Caco-2 (cell line): ENCODE measurements at regions not wholly inside any gene's neighbourhood (a gene's known extent, or its start where the extent isn't known, plus 50 kb on each side); places are given as distances from the start of the nearest gene placed in this dataset.

Source experiments
- BruUV-seq: library from RNA; stranded (reverse); fragments of 400-500 nt; replicated peaks from 2 replicates; lab custom pipeline; 2021; lab: Mats Ljungman, UMichigan
- CTCF ChIA-PET: fragments of 300-600 bp; sonication (Branson Sonifier 250); formaldehyde crosslinking; loops from one replicate; lab custom pipeline; 2022; ENCODE audit warnings: antibody characterized with exemption; lab: Charles Lee
- POLR2A ChIA-PET: fragments of 300-600 bp; sonication (Branson Sonifier 250); formaldehyde crosslinking; loops from one replicate; lab custom pipeline; 2022; ENCODE audit warnings: antibody characterized with exemption; lab: Charles Lee
- DNase-seq, 2 experiments: peaks; one replicate each; pipeline versions ENCODE4 v3.0.0 to v3.0.0-alpha.2; 2020 to 2022
- H3K27me3 ChIP-seq: replicated peaks from 2 replicates; pipeline ENCODE4 v1.6.0; 2011; ENCODE audit warnings: low read length; ENCODE audit not compliant: control insufficient read depth, insufficient read depth
- H3K36me3 ChIP-seq: 2 replicates; pipeline ENCODE4 v1.5.1; 2011; ENCODE audit warnings: low read length; ENCODE audit not compliant: control insufficient read depth, insufficient read depth
- H3K4me1 ChIP-seq: fragments of 250-450 bp; sonication (Bioruptor Pico); 2 replicates; pipeline ENCODE4 v1.5.1; 2020; ENCODE audit warnings: mild to moderate bottlenecking
- H3K4me3 ChIP-seq: 2 replicates; pipeline ENCODE4 v1.5.1; 2011; ENCODE audit warnings: low read depth, mild to moderate bottlenecking, control low read depth, low read length
- H3K9me3 ChIP-seq: fragments of 250-450 bp; sonication (Bioruptor Pico); 2 replicates; pipeline ENCODE4 v1.5.1; 2020; ENCODE audit warnings: mild to moderate bottlenecking, moderate library complexity
- H3K27ac Mint-ChIP-seq: one replicate; pipeline ENCODE4 v1.8.0; 2022; ENCODE audit warnings: mixed read lengths; ENCODE audit not compliant: unreplicated experiment
- H3K27me3 Mint-ChIP-seq: one replicate; pipeline ENCODE4 v1.8.0; 2022; ENCODE audit warnings: mixed read lengths; ENCODE audit not compliant: insufficient read depth, unreplicated experiment
- H3K36me3 Mint-ChIP-seq: one replicate; pipeline ENCODE4 v1.8.0; 2022; ENCODE audit warnings: mild to moderate bottlenecking, mixed read lengths; ENCODE audit not compliant: insufficient read depth, unreplicated experiment
- H3K4me1 Mint-ChIP-seq: one replicate; pipeline ENCODE4 v1.8.0; 2022; ENCODE audit warnings: low read depth, mixed read lengths; ENCODE audit not compliant: unreplicated experiment
- H3K4me3 Mint-ChIP-seq: one replicate; pipeline ENCODE4 v1.8.0; 2022; ENCODE audit warnings: mild to moderate bottlenecking, moderate library complexity, mixed read lengths; ENCODE audit not compliant: unreplicated experiment
- H3K9me3 Mint-ChIP-seq: one replicate; pipeline ENCODE4 v1.8.0; 2022; ENCODE audit warnings: mixed read lengths; ENCODE audit not compliant: unreplicated experiment
- CTCF ChIP-seq, 2 experiments: fragments of 200-600 bp in 1 of 2; IDR thresholded peaks; 1 replicate in 1 of 2; 2 replicates in 1 of 2; pipeline versions ENCODE4 v1.5.1 to v1.8.0; 2011 to 2022; ENCODE audit warnings: antibody characterized with exemption in 1 of 2, control low read depth in 1 of 2, inconsistent platforms in 1 of 2, low read depth in 1 of 2, low read length in 1 of 2, mild to moderate bottlenecking in 1 of 2, moderate library complexity in 1 of 2; ENCODE audit not compliant: insufficient read depth in 1 of 2, severe bottlenecking in 1 of 2, unreplicated experiment in 1 of 2
- intact Hi-C: fragments of 100-400 bp; cut with micrococcal nuclease; formaldehyde crosslinking; loops from one replicate; pipeline ENCODE4 v1.10.0; 2022; ENCODE audit not compliant: unreplicated experiment

DNA sequence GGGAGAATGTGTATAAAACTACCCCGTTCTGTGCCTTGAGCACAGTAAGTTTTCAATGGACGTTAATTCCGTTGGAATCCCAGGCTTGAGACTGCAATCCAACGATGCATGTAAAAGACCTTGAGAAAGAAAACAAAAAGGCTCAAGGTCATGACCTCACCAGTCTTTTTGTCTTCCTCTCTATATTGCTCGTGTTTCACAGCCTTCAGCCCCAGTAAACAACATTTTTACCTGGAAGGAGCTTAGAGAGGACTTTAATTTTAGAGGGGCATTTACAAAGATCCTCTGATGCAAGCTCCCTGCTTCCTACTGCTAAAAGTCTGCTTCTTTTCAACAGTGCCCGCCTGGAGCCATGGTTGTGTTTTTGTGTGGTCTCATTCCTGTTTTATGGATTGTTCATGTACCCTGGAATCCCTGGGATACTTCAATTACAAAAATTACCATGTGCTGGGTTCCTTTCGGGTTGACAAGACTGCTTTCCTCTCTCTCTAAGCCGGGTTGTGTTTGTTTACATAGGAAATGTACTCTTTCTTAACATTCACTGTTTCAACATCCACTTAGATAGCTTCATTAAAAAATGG is 320.1 kb upstream of the NFE2L3 start:
- Histone ChIP-seq H3K4me3 (no peak overlapping the region), H3K36me3 (no peaks in the 10 kb centered on the region), H3K9me3 (no peaks in the 10 kb centered on the region), H3K4me1 (no peaks in the 10 kb centered on the region), H3K27me3 (no peaks in the 10 kb centered on the region)
- no TSS peak for BruUV-seq
- H3K4me1 Mint-ChIP-seq, result peaks cover 7% of the 10 kb centered on the region
- intact Hi-C loops, result no loop called here
- H3K36me3 Mint-ChIP-seq, result no peaks in the 10 kb centered on the region
- no peak overlapping the region for H3K27ac Mint-ChIP-seq
- ChIA-PET CTCF (no interaction called here), POLR2A (no interaction called here)
- no peak for TF ChIP-seq CTCF (IDR thresholded peaks at IDR 0.05; ENCODE audit: insufficient read depth in 1 of 2, low read depth in 1 of 2, low read length in 1 of 2, severe bottlenecking in 1 of 2, unreplicated experiment in 1 of 2)
- H3K9me3 Mint-ChIP-seq, result no peaks in the 10 kb centered on the region
- H3K27me3 Mint-ChIP-seq, result peaks cover 18% of the 10 kb centered on the region
- no peak overlapping the region for H3K4me3 Mint-ChIP-seq
- no peak for DNase-seq

GRCh38 chr7:25832456-25832855 is 319.5 kb upstream of the NFE2L3 start:
- Histone ChIP-seq H3K4me1 (no peaks in the 10 kb centered on the region), H3K27me3 (no peaks in the 10 kb centered on the region), H3K9me3 (no peaks in the 10 kb centered on the region), H3K4me3 (no peak overlapping the region), H3K36me3 (no peaks in the 10 kb centered on the region)
- Mint-ChIP-seq H3K27me3 (peaks cover 18% of the 10 kb centered on the region), H3K4me3 (no peak overlapping the region), H3K27ac (no peak overlapping the region), H3K9me3 (no peaks in the 10 kb centered on the region), H3K4me1 (peaks cover 7% of the 10 kb centered on the region), H3K36me3 (no peaks in the 10 kb centered on the region)
- no TSS peak for BruUV-seq
- intact Hi-C loops, result no loop called here
- no peak for DNase-seq
- ChIA-PET POLR2A (no interaction called here), CTCF (no interaction called here)
- TF ChIP-seq CTCF (IDR thresholded peaks at IDR 0.05; ENCODE audit: insufficient read depth in 1 of 2, low read depth in 1 of 2, low read length in 1 of 2, severe bottlenecking in 1 of 2, unreplicated experiment in 1 of 2), result no peak

DNA sequence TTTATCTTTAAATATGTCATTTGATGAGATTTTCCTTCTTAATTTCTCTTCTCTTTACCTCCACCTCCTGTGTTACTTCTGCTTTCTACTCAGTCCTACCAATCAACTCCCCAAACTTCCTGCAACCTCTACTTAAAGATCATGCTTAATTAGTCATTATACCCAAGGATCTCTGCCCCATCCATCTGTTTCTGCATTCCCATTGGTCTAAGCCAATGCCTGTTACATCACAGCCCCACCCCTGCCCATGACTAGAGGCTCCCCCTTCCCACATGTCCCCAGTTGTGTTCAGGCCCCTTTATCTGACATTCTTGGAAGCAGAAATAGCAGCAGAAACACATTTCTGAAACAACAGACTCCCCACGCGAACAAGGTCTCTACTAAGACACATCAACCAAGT is 319.1 kb upstream of the NFE2L3 start:
- no peak overlapping the region for H3K4me3 Mint-ChIP-seq
- no peak for DNase-seq
- Histone ChIP-seq H3K36me3 (no peaks in the 10 kb centered on the region), H3K9me3 (no peaks in the 10 kb centered on the region), H3K4me1 (no peaks in the 10 kb centered on the region), H3K27me3 (no peaks in the 10 kb centered on the region), H3K4me3 (no peak overlapping the region)
- no peaks in the 10 kb centered on the region for H3K36me3 Mint-ChIP-seq
- TF ChIP-seq CTCF (IDR thresholded peaks at IDR 0.05; ENCODE audit: insufficient read depth in 1 of 2, low read depth in 1 of 2, low read length in 1 of 2, severe bottlenecking in 1 of 2, unreplicated experiment in 1 of 2), result no peak
- peaks cover 18% of the 10 kb centered on the region for H3K27me3 Mint-ChIP-seq
- intact Hi-C loops, result no loop called here
- ChIA-PET CTCF (no interaction called here), POLR2A (no interaction called here)
- no peak overlapping the region for H3K27ac Mint-ChIP-seq
- no TSS peak for BruUV-seq
- no peaks in the 10 kb centered on the region for H3K9me3 Mint-ChIP-seq
- peaks cover 7% of the 10 kb centered on the region for H3K4me1 Mint-ChIP-seq
